ENCODE measurements at regions not wholly inside any gene's neighbourhood (a gene's known extent, or its start where the extent isn't known, plus 50 kb on each side); places are given as distances from the start of the nearest gene placed in this dataset.

DNA sequence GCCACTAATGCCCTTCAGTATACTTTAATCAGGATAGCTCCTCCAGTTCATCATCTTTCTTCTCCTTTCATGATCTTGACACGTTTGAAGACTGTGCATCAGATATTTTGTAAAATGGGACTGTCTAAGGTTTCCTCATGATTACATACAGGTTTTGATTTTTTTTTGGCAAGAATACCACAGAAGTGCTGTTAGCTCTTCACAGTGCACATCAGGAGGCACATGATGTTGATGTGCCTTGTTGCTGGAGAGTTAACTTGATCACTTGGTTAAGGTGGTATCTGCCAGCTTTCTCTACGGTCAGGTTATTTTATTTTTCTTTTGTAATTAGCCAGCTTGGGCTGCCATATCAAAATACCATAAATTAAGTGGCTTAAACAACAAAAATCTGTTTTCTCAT lies 128.6 kb upstream of the IVNS1ABP start:
- WGBS, 2 donors: 72 to 89% methylated on average over 2 of the region's 2 CpGs
- intact Hi-C loops (cut with DNase I): no loop called here
- no peak for DNase-seq
- Histone ChIP-seq H3K4me3 (ENCODE audit: low read length in 2 of 2) (no peak overlapping the region), H3K4me1 (ENCODE audit: control insufficient read depth in 1 of 2, insufficient read depth in 2 of 2, low read length in 2 of 2) (peaks cover 0 to 2% of the 10 kb centered on the region in 2 donors), H3K27me3 (ENCODE audit: control insufficient read depth in 1 of 2, insufficient read depth in 2 of 2, low read length in 1 of 2) (no peaks in the 10 kb centered on the region), H3K36me3 (ENCODE audit: control insufficient read depth in 1 of 2, insufficient read depth in 2 of 2, low read length in 1 of 2) (no peaks in the 10 kb centered on the region), H3K27ac (ENCODE audit: low read depth in 1 of 2, low read length in 2 of 2) (no peak overlapping the region), H3K9me3 (ENCODE audit: control insufficient read depth, low read length) (no peaks in the 10 kb centered on the region)
- no peak for ATAC-seq (ENCODE audit: low FRiP score)

DNA sequence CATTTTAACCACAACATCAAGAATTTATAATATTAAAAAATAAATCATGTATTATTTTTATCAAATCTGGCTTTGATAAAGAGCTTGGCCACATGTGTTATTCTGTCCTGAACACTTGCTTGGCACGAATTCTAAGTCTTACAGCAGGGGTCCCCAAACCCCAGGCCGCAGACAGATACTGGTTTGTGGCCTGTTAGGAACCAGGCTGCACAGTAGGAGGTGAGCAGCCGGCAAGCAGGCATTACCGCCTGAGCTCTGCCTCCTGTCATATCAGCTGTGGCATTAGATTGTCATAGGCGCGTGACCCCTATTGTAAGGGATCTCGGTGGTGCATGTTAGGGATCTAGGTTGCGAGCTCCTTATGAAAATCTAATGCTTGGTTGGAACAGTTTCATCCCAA lies 127.6 kb upstream of the IVNS1ABP start:
- Histone ChIP-seq H3K36me3 (ENCODE audit: control insufficient read depth in 1 of 2, insufficient read depth in 2 of 2, low read length in 1 of 2) (no peaks in the 10 kb centered on the region), H3K27me3 (ENCODE audit: control insufficient read depth in 1 of 2, insufficient read depth in 2 of 2, low read length in 1 of 2) (no peaks in the 10 kb centered on the region), H3K4me3 (ENCODE audit: low read length in 2 of 2) (no peak overlapping the region), H3K9me3 (ENCODE audit: control insufficient read depth, low read length) (no peaks in the 10 kb centered on the region), H3K4me1 (ENCODE audit: control insufficient read depth in 1 of 2, insufficient read depth in 2 of 2, low read length in 2 of 2) (peaks cover 0 to 2% of the 10 kb centered on the region in 2 donors), H3K27ac (ENCODE audit: low read depth in 1 of 2, low read length in 2 of 2) (no peak overlapping the region)
- no peak for DNase-seq
- WGBS, 2 donors: 86% methylated on average over 8 of the region's 8 CpGs
- intact Hi-C loops (cut with DNase I): no loop called here
- no peak for ATAC-seq (ENCODE audit: low FRiP score)

DNA sequence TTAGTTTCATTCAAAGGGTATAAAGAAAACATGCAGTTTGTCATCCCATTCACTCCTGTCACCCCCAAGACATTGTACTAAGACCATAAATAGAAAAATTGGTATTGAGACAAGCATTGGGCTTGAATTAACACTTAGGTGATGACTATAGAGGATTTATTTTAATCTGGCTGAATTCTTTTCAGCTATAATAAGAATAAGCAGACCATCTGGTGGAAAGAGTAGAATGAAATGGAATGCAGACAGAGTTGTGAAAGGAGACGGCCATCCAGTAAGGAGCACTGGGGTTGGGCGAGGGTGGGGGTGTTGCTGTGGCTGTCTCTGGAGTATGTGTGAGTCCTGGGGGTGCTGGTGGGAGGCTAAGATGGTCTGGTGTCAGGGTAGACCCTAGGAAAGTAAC lies 125.0 kb upstream of the IVNS1ABP start:
- Histone ChIP-seq H3K36me3 (ENCODE audit: control insufficient read depth in 1 of 2, insufficient read depth in 2 of 2, low read length in 1 of 2) (no peaks in the 10 kb centered on the region), H3K27ac (ENCODE audit: low read depth in 1 of 2, low read length in 2 of 2) (no peak overlapping the region), H3K4me3 (ENCODE audit: low read length in 2 of 2) (no peak overlapping the region), H3K9me3 (ENCODE audit: control insufficient read depth, low read length) (no peaks in the 10 kb centered on the region), H3K4me1 (ENCODE audit: control insufficient read depth in 1 of 2, insufficient read depth in 2 of 2, low read length in 2 of 2) (peaks cover 0 to 2% of the 10 kb centered on the region in 2 donors), H3K27me3 (ENCODE audit: control insufficient read depth in 1 of 2, insufficient read depth in 2 of 2, low read length in 1 of 2) (no peaks in the 10 kb centered on the region)
- ATAC-seq (ENCODE audit: low FRiP score) (no peak), DNase-seq (no peak)
- WGBS, 2 donors: 31 to 34% methylated on average over 2 of the region's 2 CpGs
- intact Hi-C loops (cut with DNase I): no loop called here

DNA sequence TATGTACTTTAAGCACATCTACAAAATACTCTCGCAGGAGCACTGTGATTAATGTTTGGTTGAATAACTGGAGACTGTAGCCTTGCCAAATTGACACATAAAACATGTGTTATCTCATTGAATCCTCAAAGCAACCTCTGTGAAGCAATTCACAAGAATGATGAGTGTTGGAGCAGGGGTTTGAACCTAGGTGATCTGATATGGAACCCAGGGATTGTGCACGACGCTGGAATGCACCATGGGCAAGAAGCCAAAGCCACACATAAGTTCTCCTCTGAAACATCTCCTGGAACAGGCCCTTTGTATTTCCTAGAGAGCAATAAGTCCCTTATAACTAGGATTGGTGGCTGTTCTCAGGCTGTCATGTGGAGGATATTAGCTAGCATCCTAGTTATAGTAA lies 124.6 kb upstream of the IVNS1ABP start:
- H3K4me1 ChIP-seq (ENCODE audit: control insufficient read depth in 1 of 2, insufficient read depth in 2 of 2, low read length in 2 of 2): peaks cover 0 to 2% of the 10 kb centered on the region in 2 donors
- H3K27ac ChIP-seq (ENCODE audit: low read depth in 1 of 2, low read length in 2 of 2): no peak overlapping the region
- H3K36me3 ChIP-seq (ENCODE audit: control insufficient read depth in 1 of 2, insufficient read depth in 2 of 2, low read length in 1 of 2): no peaks in the 10 kb centered on the region
- 11 to 22% methylated on average over 3 of the region's 3 CpGs for WGBS, 2 donors
- no peak for ATAC-seq (ENCODE audit: low FRiP score)
- no peaks in the 10 kb centered on the region for H3K9me3 ChIP-seq (ENCODE audit: control insufficient read depth, low read length)
- intact Hi-C loops (cut with DNase I): no loop called here
- DNase-seq: no peak
- no peaks in the 10 kb centered on the region for H3K27me3 ChIP-seq (ENCODE audit: control insufficient read depth in 1 of 2, insufficient read depth in 2 of 2, low read length in 1 of 2)
- no peak overlapping the region for H3K4me3 ChIP-seq (ENCODE audit: low read length in 2 of 2)

DNA sequence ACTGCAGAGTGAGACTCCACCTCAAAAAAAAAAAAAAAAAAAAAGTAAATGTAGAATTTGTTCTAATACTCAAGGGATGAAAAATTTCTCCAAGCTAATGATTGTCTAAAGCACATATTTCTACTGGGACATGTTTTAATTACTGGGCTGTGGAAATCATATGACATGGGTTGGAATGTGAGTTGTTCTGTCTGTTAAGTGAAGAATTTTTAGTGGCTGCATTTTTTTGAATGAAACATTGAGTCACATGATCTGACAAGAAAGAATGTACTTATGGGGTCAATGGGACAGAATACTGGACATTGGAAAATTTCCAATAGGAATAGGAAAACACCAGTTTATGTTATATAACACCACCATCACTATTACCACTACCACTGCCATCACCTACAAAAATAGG lies 123.8 kb upstream of the IVNS1ABP start:
- peaks cover 0 to 2% of the 10 kb centered on the region in 2 donors for H3K4me1 ChIP-seq (ENCODE audit: control insufficient read depth in 1 of 2, insufficient read depth in 2 of 2, low read length in 2 of 2)
- DNase-seq (no peak), ATAC-seq (ENCODE audit: low FRiP score) (no peak)
- no peaks in the 10 kb centered on the region for H3K9me3 ChIP-seq (ENCODE audit: control insufficient read depth, low read length)
- intact Hi-C loops (cut with DNase I): no loop called here
- H3K4me3 ChIP-seq (ENCODE audit: low read length in 2 of 2): no peak overlapping the region
- no peaks in the 10 kb centered on the region for H3K27me3 ChIP-seq (ENCODE audit: control insufficient read depth in 1 of 2, insufficient read depth in 2 of 2, low read length in 1 of 2)
- H3K36me3 ChIP-seq (ENCODE audit: control insufficient read depth in 1 of 2, insufficient read depth in 2 of 2, low read length in 1 of 2): no peaks in the 10 kb centered on the region
- no peak overlapping the region for H3K27ac ChIP-seq (ENCODE audit: low read depth in 1 of 2, low read length in 2 of 2)

DNA sequence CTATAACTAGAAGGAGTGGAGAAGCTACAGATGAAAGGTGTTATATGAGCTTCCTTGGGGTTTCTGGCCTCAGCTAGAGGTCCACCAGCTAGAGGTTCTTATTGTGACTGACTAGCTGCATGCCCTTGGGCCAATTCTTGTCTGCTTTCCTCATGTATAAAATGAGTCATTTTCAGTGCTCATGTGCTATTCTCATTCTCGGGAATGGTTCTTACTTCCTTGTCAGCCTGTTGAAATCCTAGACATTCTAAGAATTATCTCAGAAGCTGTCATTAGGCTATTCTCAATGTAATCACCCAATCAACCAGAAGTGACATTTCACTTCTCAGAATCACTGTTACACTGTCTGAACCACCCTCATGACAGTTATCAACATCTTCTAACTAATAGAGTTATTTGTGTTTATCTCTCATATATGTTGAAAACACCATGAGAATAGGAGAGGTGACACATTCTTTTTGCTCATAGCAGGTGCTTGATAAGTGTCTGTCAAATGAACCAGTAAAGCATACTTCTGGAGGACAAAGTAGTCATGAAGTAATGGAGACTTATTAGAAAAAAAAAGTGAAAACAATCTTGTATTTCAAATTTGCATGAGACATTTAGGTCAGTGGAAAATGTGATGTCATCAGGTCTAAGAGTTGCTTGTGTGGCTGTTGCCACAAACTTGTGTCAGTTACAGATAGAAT lies 122.8 kb upstream of the IVNS1ABP start:
- ATAC-seq (ENCODE audit: low FRiP score) (no peak), DNase-seq (no peak)
- intact Hi-C loops (cut with DNase I): no loop called here
- Histone ChIP-seq H3K27ac (ENCODE audit: low read depth in 1 of 2, low read length in 2 of 2) (no peak overlapping the region), H3K4me3 (ENCODE audit: low read length in 2 of 2) (no peak overlapping the region), H3K27me3 (ENCODE audit: control insufficient read depth in 1 of 2, insufficient read depth in 2 of 2, low read length in 1 of 2) (no peaks in the 10 kb centered on the region), H3K4me1 (ENCODE audit: control insufficient read depth in 1 of 2, insufficient read depth in 2 of 2, low read length in 2 of 2) (peaks cover 0 to 2% of the 10 kb centered on the region in 2 donors), H3K36me3 (ENCODE audit: control insufficient read depth in 1 of 2, insufficient read depth in 2 of 2, low read length in 1 of 2) (no peaks in the 10 kb centered on the region), H3K9me3 (ENCODE audit: control insufficient read depth, low read length) (no peaks in the 10 kb centered on the region)
- WGBS, 2 donors: 30 to 43% methylated on average over 1 of the region's 1 CpG

DNA sequence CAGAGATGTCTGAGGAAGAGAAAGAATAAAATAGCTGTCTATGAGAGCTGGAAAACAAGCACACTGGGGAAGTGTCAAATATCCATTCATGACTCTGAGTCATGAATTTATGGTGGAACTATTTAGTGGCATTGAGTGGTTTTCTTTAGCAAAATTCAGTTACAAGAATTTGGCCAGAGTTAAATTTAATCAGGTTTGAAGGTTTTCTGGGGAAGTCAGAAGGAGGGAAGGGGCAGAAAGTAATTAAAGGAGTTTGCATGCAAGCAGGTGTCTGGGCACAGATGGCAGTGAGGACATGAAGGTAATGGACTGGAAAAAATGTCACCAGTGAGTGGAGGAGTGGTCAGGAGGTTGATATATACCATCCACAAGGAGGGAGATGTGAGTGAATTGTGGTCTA lies 121.9 kb upstream of the IVNS1ABP start:
- Histone ChIP-seq H3K9me3 (ENCODE audit: control insufficient read depth, low read length) (no peaks in the 10 kb centered on the region), H3K27me3 (ENCODE audit: control insufficient read depth in 1 of 2, insufficient read depth in 2 of 2, low read length in 1 of 2) (no peaks in the 10 kb centered on the region), H3K4me1 (ENCODE audit: control insufficient read depth in 1 of 2, insufficient read depth in 2 of 2, low read length in 2 of 2) (peaks cover 0 to 2% of the 10 kb centered on the region in 2 donors), H3K36me3 (ENCODE audit: control insufficient read depth in 1 of 2, insufficient read depth in 2 of 2, low read length in 1 of 2) (no peaks in the 10 kb centered on the region), H3K27ac (ENCODE audit: low read depth in 1 of 2, low read length in 2 of 2) (no peak overlapping the region), H3K4me3 (ENCODE audit: low read length in 2 of 2) (no peak overlapping the region)
- no peak for ATAC-seq (ENCODE audit: low FRiP score)
- DNase-seq: no peak
- intact Hi-C loops (cut with DNase I): no loop called here

DNA sequence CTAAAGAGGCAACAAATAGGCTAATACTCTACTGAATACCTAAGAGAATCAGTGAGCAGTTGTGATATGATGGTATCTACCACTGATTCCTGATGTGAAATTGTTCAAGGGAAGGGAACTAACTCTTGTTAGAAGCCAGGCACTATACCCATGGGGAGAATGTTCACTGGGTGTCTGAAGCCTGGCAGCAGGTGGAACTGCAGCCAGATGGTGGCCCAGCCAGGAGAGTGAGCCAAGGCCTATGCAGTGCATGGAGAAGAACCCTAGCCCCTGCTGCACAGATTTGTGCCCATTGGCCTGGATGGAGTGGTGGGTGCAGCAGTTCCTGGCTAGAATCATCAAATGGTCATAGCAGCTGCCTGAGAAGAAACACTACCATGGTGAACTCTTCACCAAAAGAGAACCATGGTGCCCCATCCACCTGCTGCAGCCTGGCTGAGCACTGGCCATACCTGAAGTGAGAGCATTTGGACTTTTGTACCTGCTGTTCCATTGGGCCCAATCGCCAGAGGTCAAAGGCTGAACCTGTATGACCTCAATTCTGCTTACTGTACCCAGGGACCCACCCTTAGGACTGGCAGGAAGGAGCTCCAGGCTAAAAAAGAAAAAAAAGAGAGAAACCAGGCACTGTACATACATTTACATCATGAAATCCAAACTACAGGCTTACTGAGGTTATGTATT lies 118.8 kb upstream of the IVNS1ABP start:
- H3K9me3 ChIP-seq (ENCODE audit: control insufficient read depth, low read length): no peaks in the 10 kb centered on the region
- 83 to 95% methylated on average over 1 of the region's 1 CpG for WGBS, 2 donors
- no peak for DNase-seq
- intact Hi-C loops (cut with DNase I): no loop called here
- H3K36me3 ChIP-seq (ENCODE audit: control insufficient read depth in 1 of 2, insufficient read depth in 2 of 2, low read length in 1 of 2): no peaks in the 10 kb centered on the region
- no peak overlapping the region for H3K27ac ChIP-seq (ENCODE audit: low read depth in 1 of 2, low read length in 2 of 2)
- H3K4me3 ChIP-seq (ENCODE audit: low read length in 2 of 2): no peak overlapping the region
- H3K4me1 ChIP-seq (ENCODE audit: control insufficient read depth in 1 of 2, insufficient read depth in 2 of 2, low read length in 2 of 2): no peaks in the 10 kb centered on the region
- no peak for ATAC-seq (ENCODE audit: low FRiP score)
- no peaks in the 10 kb centered on the region for H3K27me3 ChIP-seq (ENCODE audit: control insufficient read depth in 1 of 2, insufficient read depth in 2 of 2, low read length in 1 of 2)

DNA sequence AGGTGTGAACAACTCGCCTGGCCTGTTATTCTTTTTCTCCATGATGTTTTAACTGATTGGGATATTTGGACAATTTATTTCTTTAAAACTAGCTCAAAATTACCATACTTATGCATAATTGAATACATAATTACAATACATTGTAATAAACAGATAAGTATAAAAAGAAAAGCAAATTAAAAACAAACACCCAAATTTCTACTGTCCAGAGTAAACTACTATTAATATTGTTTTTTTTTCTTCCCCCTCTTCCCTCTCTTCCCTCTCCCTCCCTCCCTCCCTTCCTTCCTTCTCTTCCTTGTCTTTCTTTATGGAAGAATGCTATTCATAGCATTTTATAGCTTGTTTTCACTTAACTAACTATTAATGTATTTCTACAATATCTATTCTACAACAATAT lies 117.7 kb upstream of the IVNS1ABP start:
- Histone ChIP-seq H3K4me1 (ENCODE audit: control insufficient read depth in 1 of 2, insufficient read depth in 2 of 2, low read length in 2 of 2) (no peaks in the 10 kb centered on the region), H3K9me3 (ENCODE audit: control insufficient read depth, low read length) (no peaks in the 10 kb centered on the region), H3K4me3 (ENCODE audit: low read length in 2 of 2) (no peak overlapping the region), H3K36me3 (ENCODE audit: control insufficient read depth in 1 of 2, insufficient read depth in 2 of 2, low read length in 1 of 2) (no peaks in the 10 kb centered on the region), H3K27ac (ENCODE audit: low read depth in 1 of 2, low read length in 2 of 2) (no peak overlapping the region), H3K27me3 (ENCODE audit: control insufficient read depth in 1 of 2, insufficient read depth in 2 of 2, low read length in 1 of 2) (no peaks in the 10 kb centered on the region)
- WGBS, 2 donors: 90 to 97% methylated on average over 1 of the region's 1 CpG
- ATAC-seq (ENCODE audit: low FRiP score) (no peak), DNase-seq (no peak)
- intact Hi-C loops (cut with DNase I): no loop called here

Data from aorta (tissue), 5 donors.